Lower leg skin (tissue), 3 donors: ENCODE measurements at regions not wholly inside any gene's neighbourhood (a gene's known extent, or its start where the extent isn't known, plus 50 kb on each side); places are given as distances from the start of the nearest gene placed in this dataset.

Source experiments
- POLR2A ChIP-seq, 2 donors: fragments of 450-650 bp; IDR thresholded peaks; one replicate each; pipeline ENCODE4 v1.6.1; 2016 to 2017; ENCODE audit warnings: antibody characterized with exemption in 2 of 2, mild to moderate bottlenecking in 1 of 2, moderate library complexity in 1 of 2
- TF ChIP-seq, protein P1 (sequence below), 3 donors: fragments of 450-650 bp; IDR thresholded peaks; one replicate each; pipeline ENCODE4 v1.5.1; 2016; ENCODE audit warnings: antibody characterized with exemption in 3 of 3, mild to moderate bottlenecking in 3 of 3, moderate library complexity in 2 of 3

DNA sequence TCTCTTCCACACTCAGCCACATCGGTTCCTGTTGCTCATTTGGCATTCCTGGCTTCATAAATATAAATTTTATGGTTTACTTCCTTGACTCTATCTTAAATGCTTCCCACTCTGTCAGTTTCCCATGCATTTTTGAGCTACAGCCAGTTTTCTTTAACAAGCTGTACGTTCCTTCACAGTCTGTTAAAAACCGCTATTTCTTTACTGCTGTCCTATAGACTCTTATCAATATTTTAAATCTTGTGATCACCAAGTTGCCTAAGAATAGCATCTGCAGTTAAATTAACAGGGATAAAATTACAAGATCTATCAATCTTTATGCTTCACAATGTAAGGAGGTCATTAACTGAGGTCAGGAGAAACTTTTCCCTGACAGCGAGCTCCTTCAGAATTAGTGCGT is 103.1 kb upstream of the RHOBTB1 start:
- no peak for TF ChIP-seq POLR2A (IDR thresholded peaks at IDR 0.05)
- TF ChIP-seq, protein P1, sequence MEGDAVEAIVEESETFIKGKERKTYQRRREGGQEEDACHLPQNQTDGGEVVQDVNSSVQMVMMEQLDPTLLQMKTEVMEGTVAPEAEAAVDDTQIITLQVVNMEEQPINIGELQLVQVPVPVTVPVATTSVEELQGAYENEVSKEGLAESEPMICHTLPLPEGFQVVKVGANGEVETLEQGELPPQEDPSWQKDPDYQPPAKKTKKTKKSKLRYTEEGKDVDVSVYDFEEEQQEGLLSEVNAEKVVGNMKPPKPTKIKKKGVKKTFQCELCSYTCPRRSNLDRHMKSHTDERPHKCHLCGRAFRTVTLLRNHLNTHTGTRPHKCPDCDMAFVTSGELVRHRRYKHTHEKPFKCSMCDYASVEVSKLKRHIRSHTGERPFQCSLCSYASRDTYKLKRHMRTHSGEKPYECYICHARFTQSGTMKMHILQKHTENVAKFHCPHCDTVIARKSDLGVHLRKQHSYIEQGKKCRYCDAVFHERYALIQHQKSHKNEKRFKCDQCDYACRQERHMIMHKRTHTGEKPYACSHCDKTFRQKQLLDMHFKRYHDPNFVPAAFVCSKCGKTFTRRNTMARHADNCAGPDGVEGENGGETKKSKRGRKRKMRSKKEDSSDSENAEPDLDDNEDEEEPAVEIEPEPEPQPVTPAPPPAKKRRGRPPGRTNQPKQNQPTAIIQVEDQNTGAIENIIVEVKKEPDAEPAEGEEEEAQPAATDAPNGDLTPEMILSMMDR (IDR thresholded peaks at IDR 0.05): no peak
